Thoracic aorta (tissue), 2 donors: ENCODE measurements at regions not wholly inside any gene's neighbourhood (a gene's known extent, or its start where the extent isn't known, plus 50 kb on each side); places are given as distances from the start of the nearest gene placed in this dataset.

Experiments used
- ATAC-seq: fragments of 150-250 bp; one replicate; pipeline ENCODE4 v1.8.0; 2017; ENCODE audit warnings: low read depth; ENCODE audit not compliant: insufficient number of reproducible peaks, low FRiP score
- DNase-seq: peaks from one replicate; pipeline ENCODE4 v3.0.0-alpha.2; 2020; ENCODE audit warnings: low spot score
- H3K27ac ChIP-seq, 2 donors: fragments of 200-600 bp; sonication (generic); 1 replicate in 1 of 2; 2 replicates in 1 of 2; pipeline ENCODE4 v1.5.1; 2016; ENCODE audit warnings: mild to moderate bottlenecking in 2 of 2, moderate library complexity in 2 of 2
- H3K27me3 ChIP-seq: fragments of 200-600 bp; sonication (generic); replicated peaks from 2 replicates; pipeline ENCODE4 v1.6.0; 2016; ENCODE audit warnings: mild to moderate bottlenecking; ENCODE audit not compliant: insufficient read depth
- H3K36me3 ChIP-seq: fragments of 200-600 bp; sonication (generic); one replicate; pipeline ENCODE4 v1.5.1; 2016
- H3K4me1 ChIP-seq, 2 donors: fragments of 200-600 bp; sonication (generic); 1 replicate in 1 of 2; 2 replicates in 1 of 2; pipeline versions ENCODE4 v1.5.1 to v1.6.0; 2016; ENCODE audit warnings: low read depth in 2 of 2, mild to moderate bottlenecking in 1 of 2; ENCODE audit not compliant: control insufficient read depth in 1 of 2
- H3K4me3 ChIP-seq: fragments of 200-600 bp; sonication (generic); 2 replicates; pipeline ENCODE4 v1.5.1; 2016; ENCODE audit warnings: mild to moderate bottlenecking
- H3K9me3 ChIP-seq: fragments of 200-600 bp; sonication (generic); 2 replicates; pipeline ENCODE4 v1.5.1; 2016
- TF ChIP-seq, protein P1 (sequence below): fragments of 200-600 bp; sonication (generic); IDR thresholded peaks from one replicate; pipeline ENCODE4 v1.5.1; 2019; ENCODE audit warnings: antibody characterized with exemption

DNA sequence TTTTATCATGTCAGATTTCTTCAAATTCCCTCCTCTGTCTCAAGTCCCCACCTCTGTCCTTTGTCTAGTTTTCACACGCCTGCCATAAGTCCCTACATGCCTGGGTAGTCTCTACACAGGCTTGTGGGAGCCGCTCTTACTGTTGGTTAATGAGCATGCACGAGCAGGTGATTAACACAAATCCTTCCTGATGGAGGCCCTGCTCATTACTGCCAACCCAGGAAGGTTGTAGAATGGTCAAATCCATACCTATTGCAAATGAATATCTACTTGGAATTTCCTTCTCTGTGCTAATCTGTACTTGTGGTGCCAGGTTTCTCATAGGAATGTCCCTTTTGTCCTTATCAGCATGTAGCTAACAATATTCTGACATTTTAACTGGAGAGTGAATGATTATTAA, 208.4 kb upstream of the HDX start:
- DNase-seq: no peak
- Histone ChIP-seq H3K9me3 (no peaks in the 10 kb centered on the region), H3K27ac (no peak overlapping the region), H3K36me3 (no peaks in the 10 kb centered on the region), H3K4me3 (no peak overlapping the region), H3K27me3 (no peaks in the 10 kb centered on the region), H3K4me1 (no peaks in the 10 kb centered on the region)
- ATAC-seq: no peak
- TF ChIP-seq, protein P1, sequence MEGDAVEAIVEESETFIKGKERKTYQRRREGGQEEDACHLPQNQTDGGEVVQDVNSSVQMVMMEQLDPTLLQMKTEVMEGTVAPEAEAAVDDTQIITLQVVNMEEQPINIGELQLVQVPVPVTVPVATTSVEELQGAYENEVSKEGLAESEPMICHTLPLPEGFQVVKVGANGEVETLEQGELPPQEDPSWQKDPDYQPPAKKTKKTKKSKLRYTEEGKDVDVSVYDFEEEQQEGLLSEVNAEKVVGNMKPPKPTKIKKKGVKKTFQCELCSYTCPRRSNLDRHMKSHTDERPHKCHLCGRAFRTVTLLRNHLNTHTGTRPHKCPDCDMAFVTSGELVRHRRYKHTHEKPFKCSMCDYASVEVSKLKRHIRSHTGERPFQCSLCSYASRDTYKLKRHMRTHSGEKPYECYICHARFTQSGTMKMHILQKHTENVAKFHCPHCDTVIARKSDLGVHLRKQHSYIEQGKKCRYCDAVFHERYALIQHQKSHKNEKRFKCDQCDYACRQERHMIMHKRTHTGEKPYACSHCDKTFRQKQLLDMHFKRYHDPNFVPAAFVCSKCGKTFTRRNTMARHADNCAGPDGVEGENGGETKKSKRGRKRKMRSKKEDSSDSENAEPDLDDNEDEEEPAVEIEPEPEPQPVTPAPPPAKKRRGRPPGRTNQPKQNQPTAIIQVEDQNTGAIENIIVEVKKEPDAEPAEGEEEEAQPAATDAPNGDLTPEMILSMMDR: no peak

DNA sequence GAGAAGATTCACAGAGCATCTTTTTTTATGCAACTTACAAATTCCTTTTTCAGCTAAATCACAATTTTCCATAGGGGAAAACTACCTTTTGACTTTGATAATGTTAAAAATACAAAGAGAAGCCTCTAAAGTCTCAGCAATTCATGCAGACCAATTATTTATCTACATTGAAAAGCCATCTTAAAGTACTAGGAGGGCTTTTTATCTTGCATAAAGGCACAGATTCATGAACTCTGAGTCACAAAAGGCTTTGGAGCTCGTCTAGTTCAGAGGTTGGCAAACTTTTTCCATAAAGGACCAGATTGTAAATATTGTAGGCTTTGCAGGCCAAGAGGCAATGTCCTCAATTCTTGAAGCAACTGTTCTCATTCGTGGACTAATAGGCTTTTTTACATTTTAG, 210.4 kb upstream of the HDX start:
- no peaks in the 10 kb centered on the region for H3K4me1 ChIP-seq
- H3K4me3 ChIP-seq: no peak overlapping the region
- H3K27me3 ChIP-seq: no peaks in the 10 kb centered on the region
- H3K27ac ChIP-seq: no peak overlapping the region
- DNase-seq (no peak), ATAC-seq (no peak)
- TF ChIP-seq, protein P1: no peak
- H3K9me3 ChIP-seq: no peaks in the 10 kb centered on the region
- no peaks in the 10 kb centered on the region for H3K36me3 ChIP-seq

DNA sequence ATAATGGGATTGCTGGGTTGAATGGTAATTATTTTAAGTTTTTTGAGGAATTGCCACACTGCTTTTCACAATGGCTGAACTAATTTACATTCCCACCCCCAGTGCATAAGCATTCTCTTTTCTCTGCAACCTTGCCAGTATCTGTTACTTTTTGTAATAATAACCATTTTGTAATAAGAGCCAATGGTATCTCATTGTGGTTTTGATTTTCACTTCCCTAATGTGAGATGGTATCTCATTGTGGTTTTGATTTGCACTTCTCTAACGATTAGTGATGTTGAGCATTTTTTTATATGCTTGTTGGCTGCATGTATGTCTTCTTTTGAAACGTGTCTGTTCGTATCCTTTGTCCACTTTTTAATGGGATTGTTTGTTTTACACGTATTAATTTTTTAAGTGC, 213.1 kb upstream of the HDX start:
- Histone ChIP-seq H3K27ac (no peak overlapping the region), H3K4me1 (no peaks in the 10 kb centered on the region), H3K9me3 (no peaks in the 10 kb centered on the region), H3K4me3 (no peak overlapping the region), H3K27me3 (no peaks in the 10 kb centered on the region), H3K36me3 (no peaks in the 10 kb centered on the region)
- DNase-seq (no peak), ATAC-seq (no peak)
- TF ChIP-seq, protein P1: no peak

DNA sequence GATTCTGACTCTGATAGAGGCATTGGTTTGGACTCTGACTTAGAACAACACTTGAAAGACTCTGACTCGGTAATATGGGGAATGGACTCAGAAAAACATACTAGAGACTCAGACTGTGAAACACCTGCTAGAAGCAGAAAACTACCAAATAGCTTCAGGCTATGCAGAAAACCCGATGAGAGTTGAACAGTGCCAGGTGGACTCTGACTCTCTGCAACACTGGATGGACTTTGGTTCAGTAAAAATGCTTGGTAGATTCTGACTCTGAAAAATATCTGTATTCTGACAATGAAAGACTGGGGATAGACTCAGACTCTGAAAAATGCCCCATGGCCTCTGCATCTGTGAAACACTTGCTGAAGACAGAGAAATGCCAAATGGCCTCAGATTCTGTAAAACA, 215.1 kb upstream of the HDX start:
- ATAC-seq (no peak), DNase-seq (no peak)
- H3K27me3 ChIP-seq: no peaks in the 10 kb centered on the region
- H3K27ac ChIP-seq: no peak overlapping the region
- H3K36me3 ChIP-seq: no peaks in the 10 kb centered on the region
- TF ChIP-seq, protein P1: no peak
- H3K4me1 ChIP-seq: no peaks in the 10 kb centered on the region
- no peak overlapping the region for H3K4me3 ChIP-seq
- H3K9me3 ChIP-seq: no peaks in the 10 kb centered on the region

DNA sequence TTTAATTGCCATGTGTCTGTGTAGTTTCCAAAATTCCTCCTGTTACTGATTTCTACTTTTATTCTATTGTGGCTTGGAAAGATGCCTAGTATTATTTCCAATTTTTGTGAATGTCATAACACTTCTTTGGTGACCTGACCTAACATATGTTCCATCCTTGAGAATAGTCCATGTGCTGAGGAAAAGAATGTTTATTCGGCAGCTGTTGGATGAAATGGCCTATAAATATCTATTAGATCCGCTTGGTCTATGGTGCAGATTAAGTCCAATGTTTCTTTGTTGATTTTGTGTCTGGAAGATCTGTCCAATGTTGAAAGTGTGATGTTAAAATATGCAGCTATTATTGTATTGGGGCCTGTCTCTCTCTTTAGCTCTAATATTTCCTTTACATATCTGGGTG, 219.2 kb upstream of the HDX start:
- no peak overlapping the region for H3K27ac ChIP-seq
- DNase-seq: no peak
- H3K4me1 ChIP-seq: no peaks in the 10 kb centered on the region
- H3K36me3 ChIP-seq: no peaks in the 10 kb centered on the region
- no peak overlapping the region for H3K4me3 ChIP-seq
- H3K9me3 ChIP-seq: no peaks in the 10 kb centered on the region
- H3K27me3 ChIP-seq: no peaks in the 10 kb centered on the region
- ATAC-seq: no peak
- TF ChIP-seq, protein P1: no peak
